ENCODE measurements at regions not wholly inside any gene's neighbourhood (a gene's known extent, or its start where the extent isn't known, plus 50 kb on each side); places are given as distances from the start of the nearest gene placed in this dataset.
"Not testable (repeated sequence)": the region's sequence is repeated elsewhere in the genome, so short reads cannot be mapped to it uniquely, and the experiment has no call there.

GRCh38 chrX:150091300-150091699 lies 153.0 kb upstream of the EOLA2 start:
- not testable (repeated sequence) for H3K27me3 Mint-ChIP-seq; H3K4me3 Mint-ChIP-seq; H3K36me3 Mint-ChIP-seq (ENCODE audit: insufficient read depth); H3K27ac Mint-ChIP-seq (ENCODE audit: low read depth); ATAC-seq (replicated peaks; ENCODE audit: extremely low read depth, poor library complexity, severe bottlenecking); H3K9me3 Mint-ChIP-seq; H3K4me1 Mint-ChIP-seq; DNase-seq (ENCODE audit: low spot score in 2 of 2)

GRCh38 chrX:150092549-150092948 lies 154.3 kb upstream of the EOLA2 start:
- H3K27me3 Mint-ChIP-seq, result no peaks in the 10 kb centered on the region
- H3K4me3 Mint-ChIP-seq, result no peak overlapping the region
- no peak overlapping the region for H3K27ac Mint-ChIP-seq (ENCODE audit: low read depth)
- no peaks in the 10 kb centered on the region for H3K4me1 Mint-ChIP-seq
- H3K9me3 Mint-ChIP-seq, result no peaks in the 10 kb centered on the region
- DNase-seq (ENCODE audit: low spot score in 2 of 2), result no peak
- ATAC-seq (replicated peaks; ENCODE audit: extremely low read depth, poor library complexity, severe bottlenecking), result no peak
- no peaks in the 10 kb centered on the region for H3K36me3 Mint-ChIP-seq (ENCODE audit: insufficient read depth)

DNA sequence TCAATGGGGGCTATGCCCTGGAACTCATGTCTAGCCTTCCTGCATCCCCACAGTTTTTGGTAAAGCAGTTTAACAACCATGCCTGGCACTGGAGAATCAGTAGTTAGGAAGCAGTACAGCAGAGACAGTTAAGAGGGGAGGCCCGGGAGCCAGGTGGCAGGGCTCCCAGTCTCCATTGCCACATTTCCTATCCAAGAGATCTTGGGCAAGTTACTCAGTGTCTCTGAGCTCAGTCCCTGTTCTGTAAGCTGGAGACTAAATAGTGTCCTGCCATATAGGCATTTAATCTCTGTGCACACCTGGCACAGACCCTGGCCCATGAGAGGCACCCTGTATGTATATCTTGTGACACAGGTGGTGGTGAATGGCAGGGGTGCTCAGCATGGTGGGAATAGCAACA lies 156.1 kb upstream of the EOLA2 start:
- H3K27me3 Mint-ChIP-seq, result no peaks in the 10 kb centered on the region
- no peaks in the 10 kb centered on the region for H3K9me3 Mint-ChIP-seq
- no peak overlapping the region for H3K27ac Mint-ChIP-seq (ENCODE audit: low read depth)
- no peaks in the 10 kb centered on the region for H3K4me1 Mint-ChIP-seq
- H3K36me3 Mint-ChIP-seq (ENCODE audit: insufficient read depth), result no peaks in the 10 kb centered on the region
- ATAC-seq (replicated peaks; ENCODE audit: extremely low read depth, poor library complexity, severe bottlenecking) (no peak), DNase-seq (ENCODE audit: low spot score in 2 of 2) (no peak)
- no peak overlapping the region for H3K4me3 Mint-ChIP-seq

DNA sequence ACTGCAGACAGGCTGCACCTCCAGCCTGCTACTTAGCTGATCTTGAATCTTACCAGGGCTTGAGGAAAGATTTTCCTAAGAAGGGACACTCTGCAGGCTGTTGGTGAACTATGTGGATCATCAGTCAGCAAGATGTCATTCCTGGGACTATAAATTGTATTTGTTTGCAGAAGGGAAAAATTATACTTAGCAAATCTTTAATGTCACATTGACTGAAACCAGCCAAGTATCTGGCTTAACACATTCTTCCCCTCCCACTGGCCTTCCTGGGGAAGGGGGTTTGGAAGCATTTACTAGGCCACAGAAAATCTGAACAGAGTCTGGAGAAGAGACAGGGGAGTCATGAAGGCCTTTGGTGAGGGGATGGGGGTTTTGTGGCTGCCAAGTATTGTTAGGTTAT lies 156.7 kb upstream of the EOLA2 start:
- DNase-seq (ENCODE audit: low spot score in 2 of 2) (no peak), ATAC-seq (replicated peaks; ENCODE audit: extremely low read depth, poor library complexity, severe bottlenecking) (no peak)
- H3K27me3 Mint-ChIP-seq, result no peaks in the 10 kb centered on the region
- no peaks in the 10 kb centered on the region for H3K36me3 Mint-ChIP-seq (ENCODE audit: insufficient read depth)
- no peaks in the 10 kb centered on the region for H3K9me3 Mint-ChIP-seq
- no peak overlapping the region for H3K27ac Mint-ChIP-seq (ENCODE audit: low read depth)
- H3K4me3 Mint-ChIP-seq, result no peak overlapping the region
- no peaks in the 10 kb centered on the region for H3K4me1 Mint-ChIP-seq

DNA sequence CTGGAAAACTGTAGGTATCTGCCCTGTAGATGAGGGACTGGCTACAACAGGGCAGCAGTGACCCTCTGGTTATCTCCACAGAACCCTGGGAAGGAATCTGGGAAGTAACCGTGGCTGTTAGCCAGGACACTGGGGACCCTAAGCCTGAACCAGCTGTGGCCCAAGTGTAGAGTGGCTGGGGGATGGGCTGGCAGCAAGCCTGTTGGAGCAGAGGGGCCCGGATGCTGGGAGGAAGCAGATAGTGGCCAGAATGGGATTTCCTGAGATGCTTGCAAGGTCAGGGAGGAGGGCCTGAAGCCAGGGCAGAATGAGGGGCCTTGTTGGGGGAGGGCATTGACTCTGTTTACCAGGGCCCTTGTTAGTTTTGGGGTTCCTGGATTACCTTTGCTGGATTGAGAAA lies 161.0 kb upstream of the EOLA2 start:
- H3K4me1 Mint-ChIP-seq, result no peaks in the 10 kb centered on the region
- H3K36me3 Mint-ChIP-seq (ENCODE audit: insufficient read depth), result no peaks in the 10 kb centered on the region
- ATAC-seq (replicated peaks; ENCODE audit: extremely low read depth, poor library complexity, severe bottlenecking) (no peak), DNase-seq (ENCODE audit: low spot score in 2 of 2) (no peak)
- H3K4me3 Mint-ChIP-seq, result no peak overlapping the region
- H3K9me3 Mint-ChIP-seq, result no peaks in the 10 kb centered on the region
- no peak overlapping the region for H3K27ac Mint-ChIP-seq (ENCODE audit: low read depth)
- no peaks in the 10 kb centered on the region for H3K27me3 Mint-ChIP-seq

GRCh38 chrX:150100261-150100660 lies 162.0 kb upstream of the EOLA2 start:
- Mint-ChIP-seq H3K4me3 (no peak overlapping the region), H3K9me3 (no peaks in the 10 kb centered on the region), H3K27ac (ENCODE audit: low read depth) (no peak overlapping the region), H3K36me3 (ENCODE audit: insufficient read depth) (no peaks in the 10 kb centered on the region), H3K4me1 (no peaks in the 10 kb centered on the region), H3K27me3 (no peaks in the 10 kb centered on the region)
- DNase-seq (ENCODE audit: low spot score in 2 of 2) (no peak), ATAC-seq (replicated peaks; ENCODE audit: extremely low read depth, poor library complexity, severe bottlenecking) (no peak)

DNA sequence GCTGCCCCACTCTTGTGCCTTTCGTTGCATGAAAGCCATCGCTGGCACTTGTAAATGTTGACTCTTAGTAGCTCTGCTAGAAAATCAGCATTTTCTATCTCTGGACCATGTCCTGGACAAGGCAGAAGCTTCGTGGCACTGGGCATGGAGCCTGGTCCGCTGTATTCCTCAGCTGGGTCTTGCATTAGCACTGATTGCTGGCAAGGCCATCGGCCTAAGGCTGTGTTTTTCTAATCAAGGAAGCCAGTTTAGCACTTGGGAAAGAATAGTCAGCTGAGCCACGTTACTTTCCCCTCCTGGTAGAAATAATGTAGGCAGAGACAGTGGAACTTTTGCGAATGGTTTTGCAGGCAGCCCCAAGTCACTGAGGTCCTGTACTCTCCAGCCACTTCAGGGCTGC lies 180.2 kb upstream of the EOLA2 start:
- no peak overlapping the region for H3K27ac Mint-ChIP-seq (ENCODE audit: low read depth)
- peaks cover 3% of the 10 kb centered on the region for H3K36me3 Mint-ChIP-seq (ENCODE audit: insufficient read depth)
- no peak for DNase-seq (ENCODE audit: low spot score in 2 of 2)
- no peak for ATAC-seq (replicated peaks; ENCODE audit: extremely low read depth, poor library complexity, severe bottlenecking)
- peaks cover 27% of the 10 kb centered on the region for H3K27me3 Mint-ChIP-seq
- no peaks in the 10 kb centered on the region for H3K4me1 Mint-ChIP-seq
- H3K4me3 Mint-ChIP-seq, result no peak overlapping the region
- H3K9me3 Mint-ChIP-seq, result no peaks in the 10 kb centered on the region

DNA sequence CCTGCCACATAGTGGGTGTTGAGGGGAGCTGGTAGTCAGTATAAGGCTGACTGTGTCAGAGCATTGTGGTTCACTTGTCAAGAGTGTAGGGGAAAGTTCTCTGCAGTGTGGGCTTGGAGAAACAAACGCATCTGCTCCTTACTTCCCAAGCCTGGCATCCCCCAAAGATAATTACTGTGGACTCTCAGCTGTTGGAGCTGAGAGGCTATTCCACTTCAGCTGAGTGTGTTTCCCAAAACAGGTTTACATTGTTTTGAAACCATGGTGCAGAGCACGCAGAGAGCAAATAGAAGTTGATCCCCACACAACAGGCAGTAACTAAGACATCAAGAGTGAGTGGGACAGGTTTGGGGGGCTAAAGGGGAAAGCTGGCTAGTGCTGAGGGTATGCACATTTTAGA lies 181.0 kb upstream of the EOLA2 start:
- no peak overlapping the region for H3K4me3 Mint-ChIP-seq
- H3K27ac Mint-ChIP-seq (ENCODE audit: low read depth), result no peak overlapping the region
- H3K4me1 Mint-ChIP-seq, result no peaks in the 10 kb centered on the region
- DNase-seq (ENCODE audit: low spot score in 2 of 2), result no peak
- H3K9me3 Mint-ChIP-seq, result no peaks in the 10 kb centered on the region
- H3K27me3 Mint-ChIP-seq, result peaks cover 34% of the 10 kb centered on the region
- no peak for ATAC-seq (replicated peaks; ENCODE audit: extremely low read depth, poor library complexity, severe bottlenecking)
- H3K36me3 Mint-ChIP-seq (ENCODE audit: insufficient read depth), result peaks cover 3% of the 10 kb centered on the region

DNA sequence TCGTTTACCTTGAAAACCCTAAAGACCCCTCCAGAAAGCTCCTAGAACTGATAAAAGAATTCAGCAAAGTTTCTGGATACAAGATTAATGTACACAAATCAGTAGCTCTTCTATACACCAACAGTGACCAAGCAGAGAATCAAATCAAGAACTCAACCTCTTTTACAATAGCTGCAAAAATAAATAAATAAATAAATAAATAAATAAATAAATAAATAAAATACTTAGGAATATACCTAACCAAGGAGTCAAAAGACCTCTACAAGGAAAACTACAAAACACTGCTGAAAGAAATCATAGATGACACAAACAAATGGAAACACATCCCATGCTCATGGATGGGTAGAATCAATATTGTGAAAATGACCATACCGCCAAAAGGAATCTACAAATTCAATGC lies 186.8 kb upstream of the EOLA2 start:
- peaks cover 21% of the 10 kb centered on the region for H3K27me3 Mint-ChIP-seq
- H3K4me1 Mint-ChIP-seq; DNase-seq (ENCODE audit: low spot score in 2 of 2); ATAC-seq (replicated peaks; ENCODE audit: extremely low read depth, poor library complexity, severe bottlenecking); H3K27ac Mint-ChIP-seq (ENCODE audit: low read depth); H3K36me3 Mint-ChIP-seq (ENCODE audit: insufficient read depth); H3K9me3 Mint-ChIP-seq; H3K4me3 Mint-ChIP-seq: not testable (repeated sequence)

- H3K36me3 Mint-ChIP-seq (ENCODE audit: insufficient read depth), result peaks cover 1% of the 10 kb centered on the region
- no peaks in the 10 kb centered on the region for H3K4me1 Mint-ChIP-seq
- H3K27ac Mint-ChIP-seq (ENCODE audit: low read depth), result no peak overlapping the region
- H3K27me3 Mint-ChIP-seq, result peaks cover 11% of the 10 kb centered on the region
- no peak for DNase-seq (ENCODE audit: low spot score in 2 of 2)
- no peak for ATAC-seq (replicated peaks; ENCODE audit: extremely low read depth, poor library complexity, severe bottlenecking)
- H3K9me3 Mint-ChIP-seq, result no peaks in the 10 kb centered on the region
- H3K4me3 Mint-ChIP-seq, result no peak overlapping the region
Measured at GRCh38 chrX:150127216-150127615, 188.9 kb upstream of the EOLA2 start.

GRCh38 chrX:150143721-150144440 lies 205.6 kb upstream of the EOLA2 start:
- Mint-ChIP-seq H3K27ac (ENCODE audit: low read depth) (no peak overlapping the region), H3K27me3 (no peaks in the 10 kb centered on the region), H3K4me3 (no peak overlapping the region), H3K4me1 (peaks cover 6% of the 10 kb centered on the region), H3K36me3 (ENCODE audit: insufficient read depth) (peaks cover 1% of the 10 kb centered on the region), H3K9me3 (no peaks in the 10 kb centered on the region)
- ATAC-seq (replicated peaks; ENCODE audit: extremely low read depth, poor library complexity, severe bottlenecking) (no peak), DNase-seq (ENCODE audit: low spot score in 2 of 2) (no peak)

- no peak for DNase-seq (ENCODE audit: low spot score in 2 of 2)
- Mint-ChIP-seq H3K27ac (ENCODE audit: low read depth) (no peak overlapping the region), H3K4me1 (peaks cover 6% of the 10 kb centered on the region), H3K36me3 (ENCODE audit: insufficient read depth) (peaks cover 1% of the 10 kb centered on the region), H3K4me3 (no peak overlapping the region), H3K27me3 (no peaks in the 10 kb centered on the region), H3K9me3 (no peaks in the 10 kb centered on the region)
- ATAC-seq (replicated peaks; ENCODE audit: extremely low read depth, poor library complexity, severe bottlenecking), result no peak
Measured at GRCh38 chrX:150146271-150146896, 208.1 kb upstream of the EOLA2 start.

All from central memory CD8-positive, alpha-beta T cell (primary cell).